Testis (tissue), 2 donors: ENCODE measurements at regions not wholly inside any gene's neighbourhood (a gene's known extent, or its start where the extent isn't known, plus 50 kb on each side); places are given as distances from the start of the nearest gene placed in this dataset.

Experiments
- POLR2A ChIP-seq: fragments of 450-650 bp; IDR thresholded peaks from one replicate; pipeline ENCODE4 v1.6.1; 2017; ENCODE audit warnings: antibody characterized with exemption, mild to moderate bottlenecking, moderate library complexity
- TF ChIP-seq, protein P1 (sequence below), 3 experiments: fragments of 450-650 bp in 2 of 3; fragments of 200-600 bp in 1 of 3; sonication (generic) in 1 of 3; IDR thresholded peaks; one replicate each; pipeline ENCODE4 v1.5.1; 2016 to 2019; ENCODE audit warnings: antibody characterized with exemption in 3 of 3, mild to moderate bottlenecking in 2 of 3, moderate library complexity in 1 of 3

DNA sequence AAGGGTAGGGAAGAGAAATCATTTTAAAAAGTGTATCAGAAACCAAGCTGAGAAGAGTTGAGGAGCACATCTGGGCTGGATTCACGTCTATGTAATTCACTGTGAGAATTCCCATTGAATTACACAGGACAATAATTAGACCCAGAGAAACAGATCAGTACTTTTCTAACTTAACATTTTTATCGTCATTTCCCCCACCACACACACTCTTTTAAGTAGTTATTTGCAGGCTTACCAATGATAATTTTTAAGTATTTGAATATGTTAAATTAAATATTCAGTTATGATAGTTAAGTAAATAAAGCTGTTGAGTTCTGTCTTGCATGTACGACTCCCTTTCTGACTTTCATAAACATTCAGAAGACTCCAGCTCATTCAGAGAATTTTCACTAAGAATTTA lies 165.4 kb upstream of the PITX2 start:
- TF ChIP-seq, protein P1, sequence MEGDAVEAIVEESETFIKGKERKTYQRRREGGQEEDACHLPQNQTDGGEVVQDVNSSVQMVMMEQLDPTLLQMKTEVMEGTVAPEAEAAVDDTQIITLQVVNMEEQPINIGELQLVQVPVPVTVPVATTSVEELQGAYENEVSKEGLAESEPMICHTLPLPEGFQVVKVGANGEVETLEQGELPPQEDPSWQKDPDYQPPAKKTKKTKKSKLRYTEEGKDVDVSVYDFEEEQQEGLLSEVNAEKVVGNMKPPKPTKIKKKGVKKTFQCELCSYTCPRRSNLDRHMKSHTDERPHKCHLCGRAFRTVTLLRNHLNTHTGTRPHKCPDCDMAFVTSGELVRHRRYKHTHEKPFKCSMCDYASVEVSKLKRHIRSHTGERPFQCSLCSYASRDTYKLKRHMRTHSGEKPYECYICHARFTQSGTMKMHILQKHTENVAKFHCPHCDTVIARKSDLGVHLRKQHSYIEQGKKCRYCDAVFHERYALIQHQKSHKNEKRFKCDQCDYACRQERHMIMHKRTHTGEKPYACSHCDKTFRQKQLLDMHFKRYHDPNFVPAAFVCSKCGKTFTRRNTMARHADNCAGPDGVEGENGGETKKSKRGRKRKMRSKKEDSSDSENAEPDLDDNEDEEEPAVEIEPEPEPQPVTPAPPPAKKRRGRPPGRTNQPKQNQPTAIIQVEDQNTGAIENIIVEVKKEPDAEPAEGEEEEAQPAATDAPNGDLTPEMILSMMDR (IDR thresholded peaks at IDR 0.05), result no peak
- TF ChIP-seq POLR2A, result no peak
